ENCODE measurements at regions not wholly inside any gene's neighbourhood (a gene's known extent, or its start where the extent isn't known, plus 50 kb on each side); places are given as distances from the start of the nearest gene placed in this dataset.
"Not testable (repeated sequence)": the region's sequence is repeated elsewhere in the genome, so short reads cannot be mapped to it uniquely, and the experiment has no call there.

DNA sequence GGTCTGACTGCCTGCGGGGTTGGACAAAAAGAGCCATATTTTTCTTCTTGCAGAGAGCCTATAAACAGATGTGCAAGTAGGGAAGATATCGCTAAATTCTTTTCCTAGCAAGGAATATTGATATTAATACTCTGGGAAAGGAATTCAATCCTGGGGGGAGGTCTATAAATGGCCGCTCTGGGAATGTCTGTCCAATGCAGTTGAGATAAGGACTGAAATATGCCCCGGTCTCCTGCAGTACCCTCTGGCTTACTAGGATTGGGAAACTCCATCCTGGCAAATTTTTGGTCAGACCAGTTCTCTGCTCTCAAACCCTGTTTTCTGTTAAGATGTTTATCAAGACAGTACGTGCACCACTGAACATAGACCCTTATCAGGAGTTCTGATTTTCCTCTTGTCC is 310.6 kb downstream of the KCTD12 start:
- TF ChIP-seq CTCF (IDR thresholded peaks at IDR 0.05; ENCODE audit: low read depth, low read length); EZH2phosphoT487 (IDR thresholded peaks at IDR 0.05; ENCODE audit: low read depth): not testable (repeated sequence)
